K562 (cell line): ENCODE measurements at regions not wholly inside any gene's neighbourhood (a gene's known extent, or its start where the extent isn't known, plus 50 kb on each side); places are given as distances from the start of the nearest gene placed in this dataset.
A peak's percentile ranks its signal among the peaks of the same experiment; 100 is the strongest.

Experiments
- ATAC-seq: fragments of 200-7000 bp; cut with Tn5 transposase; 3 replicates; pipeline ENCODE4 v1.9.1; 2020; ENCODE audit warnings: moderate library complexity
- BruUV-seq: library from RNA; stranded (reverse); fragments of 400-500 nt; replicated peaks from 2 replicates; lab custom pipeline; 2021; lab: Mats Ljungman, UMichigan
- CTCF ChIA-PET: fragments of 300-600 bp; formaldehyde crosslinking; extraction: SDS; loops from one replicate; lab custom pipeline; 2021; ENCODE audit warnings: low intra/inter-chr PET ratio; lab: Yijun Ruan, JAX
- POLR2A ChIA-PET: fragments of 300-600, 350-650 bp; sonication (Branson Sonifier 250); formaldehyde crosslinking; extraction: SDS; loops from one replicate; lab custom pipeline; 2021; ENCODE audit warnings: antibody characterized with exemption, inconsistent platforms; lab: Yijun Ruan, JAX
- DNase-seq, 4 experiments: peaks; one replicate each; pipeline versions ENCODE4 v3.0.0 to v3.0.0-alpha.2; 2011 to 2018; ENCODE audit warnings: low spot score in 3 of 4, mixed read lengths in 3 of 4; ENCODE audit errors: extremely low read depth in 1 of 4
- FAIRE-seq: peaks from 2 replicates; lab custom pipeline; 2011; peaks lifted over from hg19 to GRCh38; lab: Jason Lieb, UNC
- H2AFZ ChIP-seq: 2 replicates; pipeline ENCODE4 v1.6.0; 2011; ENCODE audit warnings: low read depth, low read length, control low read depth, inconsistent platforms
- H3K27ac ChIP-seq: fragments of 200-600 bp; 3 replicates; pipeline ENCODE4 v1.8.0; 2011; ENCODE audit warnings: low read depth, mild to moderate bottlenecking, control low read depth, inconsistent platforms, low read length, moderate library complexity, mixed read lengths; ENCODE audit errors: extremely low read depth
- H3K27me3 ChIP-seq, 2 experiments: fragments of 300-600 bp in 1 of 2; 2 replicates in 1 of 2; 3 replicates in 1 of 2; pipeline versions ENCODE4 v1.6.0 to v1.8.0; 2011; ENCODE audit warnings: inconsistent platforms in 2 of 2, low read length in 2 of 2, mild to moderate bottlenecking in 1 of 2, mixed read lengths in 1 of 2, moderate library complexity in 1 of 2; ENCODE audit not compliant: control insufficient read depth in 2 of 2, insufficient read depth in 2 of 2
- H3K36me3 ChIP-seq: fragments of 300-600 bp; 3 replicates; pipeline ENCODE4 v1.8.0; 2011; ENCODE audit warnings: mild to moderate bottlenecking, low read length, inconsistent platforms; ENCODE audit not compliant: control insufficient read depth, insufficient read depth
- H3K4me1 ChIP-seq, 2 experiments: fragments of 200-600 bp in 1 of 2; replicated peaks in 1 of 2; 2 replicates in 1 of 2; 3 replicates in 1 of 2; pipeline versions ENCODE4 v1.5.1 to v1.8.0; 2011; ENCODE audit warnings: inconsistent platforms in 2 of 2, low read length in 2 of 2, mild to moderate bottlenecking in 1 of 2, mixed read lengths in 1 of 2, moderate library complexity in 1 of 2; ENCODE audit not compliant: control insufficient read depth in 2 of 2, insufficient read depth in 2 of 2
- H3K4me2 ChIP-seq: 2 replicates; pipeline ENCODE4 v1.6.1; 2011; ENCODE audit warnings: low read length, control low read depth, inconsistent platforms, mixed read lengths; ENCODE audit not compliant: insufficient read depth
- H3K4me3 ChIP-seq: fragments of 200-600 bp; sonication (generic), shearing (Covaris generic); 2 replicates; pipeline ENCODE4 v1.5.1; 2016; ENCODE audit warnings: control low read depth, inconsistent platforms
- H3K79me2 ChIP-seq: fragments of 200-600 bp; 3 replicates; pipeline ENCODE4 v1.8.0; 2011; ENCODE audit warnings: low read length, inconsistent platforms; ENCODE audit not compliant: control insufficient read depth, insufficient read depth
- H3K9ac ChIP-seq, 2 experiments: 2 replicates each; pipeline versions ENCODE4 v1.6.0 to v1.6.1; 2011; ENCODE audit warnings: low read depth in 2 of 2, low read length in 2 of 2, control low read depth in 1 of 2, inconsistent platforms in 1 of 2, mild to moderate bottlenecking in 1 of 2, mixed read lengths in 1 of 2; ENCODE audit not compliant: insufficient read depth in 1 of 2
- H3K9me1 ChIP-seq: one replicate; pipeline ENCODE4 v1.6.0; 2011; ENCODE audit warnings: inconsistent platforms, mild to moderate bottlenecking, low read length, moderate library complexity; ENCODE audit not compliant: control insufficient read depth, insufficient read depth
- H3K9me3 ChIP-seq: replicated peaks from 2 replicates; pipeline ENCODE4 v1.5.1; 2011; ENCODE audit warnings: low read depth, low read length, inconsistent platforms; ENCODE audit not compliant: control insufficient read depth, insufficient read depth
- H4K20me1 ChIP-seq: replicated peaks from 2 replicates; pipeline ENCODE4 v1.6.1; 2011; ENCODE audit warnings: low read length, inconsistent platforms, mixed read lengths; ENCODE audit not compliant: control insufficient read depth, insufficient read depth
- PRDM10 ChIP-seq: fragments of 450-650 bp; IDR thresholded peaks from 2 replicates; pipeline ENCODE4 v1.6.1; 2018; ENCODE audit not compliant: partially characterized antibody
- TOE1 ChIP-seq, 2 experiments: fragments of 450-650 bp in 1 of 2; sonication (generic) in 1 of 2; formaldehyde crosslinking in 1 of 2; IDR thresholded peaks; 2 replicates each; pipeline versions ENCODE4 v1.7.1 to v1.8.0; 2016 to 2022; ENCODE audit warnings: borderline replicate concordance in 2 of 2, mild to moderate bottlenecking in 2 of 2, antibody characterized with exemption in 1 of 2, inconsistent platforms in 1 of 2, low read depth in 1 of 2, missing genetic modification reagents in 1 of 2, moderate library complexity in 1 of 2
- ZNF699 ChIP-seq: fragments of 250-450 bp; sonication (Bioruptor Pico); IDR thresholded peaks from 2 replicates; pipeline ENCODE4 v1.8.0; 2021; ENCODE audit warnings: mild to moderate bottlenecking, moderate library complexity; ENCODE audit not compliant: insufficient replicate concordance
- WGBS: fragments of 100-300 bp; shearing (Covaris generic); methylation state at CpG from one replicate; pipeline ENCODE4 v1.1.6; 2016; ENCODE audit warnings: low coverage, mixed read lengths; ENCODE audit not compliant: insufficient coverage; ENCODE audit errors: missing lambda C conversion rate; 5-methylcytosine and 5-hydroxymethylcytosine counted together
- in situ Hi-C: fragments of 300-500 bp; cut with MboI; formaldehyde crosslinking; loops from 4 replicates; pipeline ENCODE4 v1.15.0; 2018; ENCODE audit warnings: inconsistent platforms, mixed read lengths
- intact Hi-C: fragments of 100-400 bp; cut with micrococcal nuclease; formaldehyde crosslinking; loops from 2 replicates; pipeline ENCODE4 v1.14.2; 2022

- Histone ChIP-seq H3K9me1 (no peaks in the 10 kb centered on the region), H3K4me2 (no peak overlapping the region), H2AFZ (no peak overlapping the region), H3K36me3 (no peaks in the 10 kb centered on the region), H3K27ac (no peak overlapping the region), H4K20me1 (no peaks in the 10 kb centered on the region), H3K27me3 (no peaks in the 10 kb centered on the region), H3K4me1 (no peaks in the 10 kb centered on the region), H3K79me2 (no peaks in the 10 kb centered on the region), H3K9me3 (no peaks in the 10 kb centered on the region), H3K9ac (no peak overlapping the region), H3K4me3 (no peak overlapping the region)
- ATAC-seq (peak; percentile 25; the same call in 1 of the 3 replicates), FAIRE-seq (no peak), DNase-seq (peak in 1 of 4 experiments; percentile 4)
- CTCF ChIA-PET: no interaction called here
- POLR2A ChIA-PET: no interaction called here
- 2% methylated on average over 4 of the region's 4 CpGs for WGBS
- in situ Hi-C loops: no loop called here
- intact Hi-C loops: no loop called here
- BruUV-seq: no TSS peak
- peak; percentile 82 for TF ChIP-seq PRDM10
- no peak for TF ChIP-seq TOE1 (IDR thresholded peaks at IDR 0.05; ENCODE audit: borderline replicate concordance)
- TF ChIP-seq TOE1 (CRISPR knock-in tag; IDR thresholded peaks at IDR 0.05; ENCODE audit: borderline replicate concordance, low read depth): no peak
- no peak for TF ChIP-seq ZNF699 (CRISPR knock-in tag)
These were observed 375.1 kb downstream of the GRIN2B start for GRCh38 chr12:13606290-13606689.
